Chondrocyte (in vitro differentiated cells): ENCODE measurements at regions not wholly inside any gene's neighbourhood (a gene's known extent, or its start where the extent isn't known, plus 50 kb on each side); places are given as distances from the start of the nearest gene placed in this dataset.
A peak's percentile ranks its signal among the peaks of the same experiment; 100 is the strongest.

Experiments
- DNase-seq: peaks from one replicate; pipeline ENCODE4 v3.0.0; 2021; ENCODE audit warnings: mixed read lengths, low spot score
- H3K27ac Mint-ChIP-seq: one replicate; pipeline ENCODE4 v1.8.0; 2021; ENCODE audit warnings: mild to moderate bottlenecking, moderate library complexity, mixed read lengths; ENCODE audit not compliant: unreplicated experiment
- H3K27me3 Mint-ChIP-seq: 2 replicates; pipeline ENCODE4 v1.8.0; 2021; ENCODE audit warnings: low read depth, mixed read lengths
- H3K36me3 Mint-ChIP-seq: 2 replicates; pipeline ENCODE4 v1.8.0; 2021; ENCODE audit warnings: low read depth, mixed read lengths
- H3K4me1 Mint-ChIP-seq: 2 replicates; pipeline ENCODE4 v1.8.0; 2021; ENCODE audit warnings: low read depth, mild to moderate bottlenecking, mixed read lengths
- H3K4me3 Mint-ChIP-seq: one replicate; pipeline ENCODE4 v1.8.0; 2021; ENCODE audit warnings: mild to moderate bottlenecking, moderate library complexity, mixed read lengths; ENCODE audit not compliant: unreplicated experiment
- H3K9me3 Mint-ChIP-seq: 2 replicates; pipeline ENCODE4 v1.8.0; 2021; ENCODE audit warnings: low read depth, mixed read lengths
- TF ChIP-seq, protein P1 (sequence below): fragments of 200-600 bp; sonication (generic); IDR thresholded peaks from 2 replicates; pipeline ENCODE4 v1.5.0; 2021; ENCODE audit warnings: antibody characterized with exemption, mild to moderate bottlenecking, moderate library complexity

- Mint-ChIP-seq H3K36me3 (no peaks in the 10 kb centered on the region), H3K4me1 (peaks cover 40% of the 10 kb centered on the region), H3K4me3 (no peak overlapping the region), H3K27me3 (no peaks in the 10 kb centered on the region), H3K27ac (peak overlapping the region; percentile 97), H3K9me3 (no peaks in the 10 kb centered on the region)
- no peak for DNase-seq
- TF ChIP-seq, protein P1, sequence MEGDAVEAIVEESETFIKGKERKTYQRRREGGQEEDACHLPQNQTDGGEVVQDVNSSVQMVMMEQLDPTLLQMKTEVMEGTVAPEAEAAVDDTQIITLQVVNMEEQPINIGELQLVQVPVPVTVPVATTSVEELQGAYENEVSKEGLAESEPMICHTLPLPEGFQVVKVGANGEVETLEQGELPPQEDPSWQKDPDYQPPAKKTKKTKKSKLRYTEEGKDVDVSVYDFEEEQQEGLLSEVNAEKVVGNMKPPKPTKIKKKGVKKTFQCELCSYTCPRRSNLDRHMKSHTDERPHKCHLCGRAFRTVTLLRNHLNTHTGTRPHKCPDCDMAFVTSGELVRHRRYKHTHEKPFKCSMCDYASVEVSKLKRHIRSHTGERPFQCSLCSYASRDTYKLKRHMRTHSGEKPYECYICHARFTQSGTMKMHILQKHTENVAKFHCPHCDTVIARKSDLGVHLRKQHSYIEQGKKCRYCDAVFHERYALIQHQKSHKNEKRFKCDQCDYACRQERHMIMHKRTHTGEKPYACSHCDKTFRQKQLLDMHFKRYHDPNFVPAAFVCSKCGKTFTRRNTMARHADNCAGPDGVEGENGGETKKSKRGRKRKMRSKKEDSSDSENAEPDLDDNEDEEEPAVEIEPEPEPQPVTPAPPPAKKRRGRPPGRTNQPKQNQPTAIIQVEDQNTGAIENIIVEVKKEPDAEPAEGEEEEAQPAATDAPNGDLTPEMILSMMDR: no peak
Measured at GRCh38 chr3:159911664-159912037, 77.0 kb upstream of the IL12A start.

GRCh38 chr3:159913712-159914414, 74.8 kb upstream of the IL12A start:
- H3K4me3 Mint-ChIP-seq: no peak overlapping the region
- H3K4me1 Mint-ChIP-seq: peaks cover 40% of the 10 kb centered on the region
- no peak for DNase-seq
- no peaks in the 10 kb centered on the region for H3K9me3 Mint-ChIP-seq
- H3K27me3 Mint-ChIP-seq: no peaks in the 10 kb centered on the region
- TF ChIP-seq, protein P1: no peak
- H3K36me3 Mint-ChIP-seq: no peaks in the 10 kb centered on the region
- H3K27ac Mint-ChIP-seq: peak overlapping the region; percentile 86

DNA sequence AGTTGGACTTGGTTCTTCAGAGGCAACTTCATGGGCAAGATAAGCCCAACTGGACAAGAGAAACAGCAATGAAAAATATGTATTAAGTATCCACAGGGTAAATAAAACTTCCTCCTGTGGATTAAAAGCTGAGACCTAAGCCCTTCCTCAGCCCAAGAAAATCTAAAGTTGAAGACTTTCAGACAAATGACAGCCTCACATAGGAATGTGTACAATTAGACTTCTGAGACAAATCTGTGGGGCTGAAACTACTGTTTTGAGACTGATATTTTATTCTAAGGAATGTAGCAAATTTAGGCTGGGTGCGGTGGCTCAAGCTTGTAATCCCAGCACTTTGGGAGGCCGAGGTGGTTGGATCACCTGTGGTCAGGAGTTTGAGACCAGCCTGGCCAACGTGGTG, 74.2 kb upstream of the IL12A start:
- H3K27ac Mint-ChIP-seq: peak overlapping the region; percentile 86
- H3K4me1 Mint-ChIP-seq: peaks cover 41% of the 10 kb centered on the region
- H3K36me3 Mint-ChIP-seq: no peaks in the 10 kb centered on the region
- H3K4me3 Mint-ChIP-seq: no peak overlapping the region
- no peak for DNase-seq
- no peaks in the 10 kb centered on the region for H3K9me3 Mint-ChIP-seq
- TF ChIP-seq, protein P1: no peak
- no peaks in the 10 kb centered on the region for H3K27me3 Mint-ChIP-seq

DNA sequence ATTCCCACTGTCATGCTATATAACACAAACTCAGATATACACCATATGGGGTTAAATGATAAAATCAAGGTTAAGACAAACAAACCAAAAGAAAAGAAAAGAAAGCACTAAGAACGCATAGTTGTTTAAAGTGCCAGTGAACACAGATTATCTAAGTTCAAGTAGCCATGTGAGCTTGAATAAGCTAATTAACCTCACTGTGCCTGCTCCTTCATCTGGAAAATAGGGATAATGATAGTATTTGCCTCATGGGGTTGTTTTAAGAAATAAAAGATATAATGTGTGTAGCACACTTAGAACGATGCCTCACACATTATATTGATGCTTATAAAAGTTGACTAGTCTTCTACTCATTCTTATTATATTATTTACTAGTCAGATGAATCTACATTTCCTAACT, 72.6 kb upstream of the IL12A start:
- no peaks in the 10 kb centered on the region for H3K36me3 Mint-ChIP-seq
- no peaks in the 10 kb centered on the region for H3K27me3 Mint-ChIP-seq
- peaks cover 7% of the 10 kb centered on the region for H3K9me3 Mint-ChIP-seq
- H3K27ac Mint-ChIP-seq: no peak overlapping the region
- no peak overlapping the region for H3K4me3 Mint-ChIP-seq
- DNase-seq: no peak
- TF ChIP-seq, protein P1: no peak
- peaks cover 45% of the 10 kb centered on the region for H3K4me1 Mint-ChIP-seq

GRCh38 chr3:159917141-159917540, 71.5 kb upstream of the IL12A start:
- H3K27me3 Mint-ChIP-seq: no peaks in the 10 kb centered on the region
- no peak overlapping the region for H3K27ac Mint-ChIP-seq
- TF ChIP-seq, protein P1: no peak
- DNase-seq: no peak
- no peaks in the 10 kb centered on the region for H3K36me3 Mint-ChIP-seq
- peaks cover 36% of the 10 kb centered on the region for H3K4me1 Mint-ChIP-seq
- H3K9me3 Mint-ChIP-seq: peaks cover 7% of the 10 kb centered on the region
- H3K4me3 Mint-ChIP-seq: no peak overlapping the region
